Thyroid gland (tissue), 4 donors: ENCODE measurements at regions not wholly inside any gene's neighbourhood (a gene's known extent, or its start where the extent isn't known, plus 50 kb on each side); places are given as distances from the start of the nearest gene placed in this dataset.
"Not testable (repeated sequence)": the region's sequence is repeated elsewhere in the genome, so short reads cannot be mapped to it uniquely, and the experiment has no call there.

ENCODE experiments used
- DNase-seq, 2 donors: peaks; one replicate each; pipeline ENCODE4 v3.0.0-alpha.2; 2019
- H3K27ac ChIP-seq, 3 donors: fragments of 200-600 bp; sonication (generic); 1 replicate in 2 of 3; 2 replicates in 1 of 3; pipeline ENCODE4 v1.5.1; 2016 to 2019; ENCODE audit warnings: mild to moderate bottlenecking in 1 of 3, moderate library complexity in 1 of 3
- H3K27me3 ChIP-seq: fragments of 200-600 bp; sonication (generic); one replicate; pipeline ENCODE4 v1.5.1; 2019
- H3K36me3 ChIP-seq, 2 donors: fragments of 200-600 bp; sonication (generic); one replicate each; pipeline ENCODE4 v1.5.1; 2016 to 2019
- H3K4me1 ChIP-seq, 2 donors: fragments of 200-600 bp; sonication (generic); one replicate each; pipeline ENCODE4 v1.5.1; 2017 to 2019
- H3K4me3 ChIP-seq, 3 donors: fragments of 200-600 bp; sonication (generic); replicated peaks in 1 of 3; 1 replicate in 2 of 3; 2 replicates in 1 of 3; pipeline ENCODE4 v1.5.1; 2016; ENCODE audit warnings: mild to moderate bottlenecking in 1 of 3
- H3K9me3 ChIP-seq: fragments of 200-600 bp; sonication (generic); one replicate; pipeline ENCODE4 v1.5.1; 2017
- CTCF ChIP-seq, 6 experiments: fragments of 200-600 bp in 3 of 6; fragments of 450-650 bp in 3 of 6; sonication (generic) in 3 of 6; IDR thresholded peaks; one replicate each; pipeline ENCODE4 v1.5.1; 2016 to 2019; ENCODE audit warnings: antibody characterized with exemption in 6 of 6, mild to moderate bottlenecking in 2 of 6, inconsistent platforms in 1 of 6, moderate library complexity in 1 of 6
- POLR2A ChIP-seq, 2 donors: fragments of 450-650 bp; IDR thresholded peaks; one replicate each; pipeline ENCODE4 v1.6.1; 2017; ENCODE audit warnings: antibody characterized with exemption in 2 of 2, mild to moderate bottlenecking in 2 of 2, moderate library complexity in 1 of 2
- WGBS, 2 donors: methylation state at CpG; one replicate each; pipeline ENCODE4 v1.1.5; 2017; 5-methylcytosine and 5-hydroxymethylcytosine counted together
- intact Hi-C: fragments of 100-400 bp; cut with DNase I; formaldehyde crosslinking; loops from one replicate; pipeline ENCODE4 v1.15.1; 2023

GRCh38 chr12:24359418-24359817 is 409.9 kb upstream of the SOX5 start:
- intact Hi-C loops: no loop called here
- H3K9me3 ChIP-seq: no peaks in the 10 kb centered on the region
- no peak overlapping the region for H3K27ac ChIP-seq
- no peaks in the 10 kb centered on the region for H3K27me3 ChIP-seq
- no peak for DNase-seq
- no peak overlapping the region for H3K4me3 ChIP-seq
- TF ChIP-seq CTCF (IDR thresholded peaks at IDR 0.05): no peak
- TF ChIP-seq POLR2A (IDR thresholded peaks at IDR 0.05): no peak
- WGBS, 2 donors: 84 to 92% methylated on average over 1 of the region's 1 CpG
- H3K4me1 ChIP-seq: no peaks in the 10 kb centered on the region
- H3K36me3 ChIP-seq: no peaks in the 10 kb centered on the region

- Histone ChIP-seq H3K27ac (no peak overlapping the region), H3K27me3 (no peaks in the 10 kb centered on the region), H3K36me3 (no peaks in the 10 kb centered on the region), H3K9me3 (no peaks in the 10 kb centered on the region), H3K4me3 (no peak overlapping the region), H3K4me1 (no peaks in the 10 kb centered on the region)
- TF ChIP-seq POLR2A (IDR thresholded peaks at IDR 0.05) (no peak), CTCF (IDR thresholded peaks at IDR 0.05) (no peak)
- WGBS, 2 donors: 88 to 97% methylated on average over 3 of the region's 3 CpGs
- no peak for DNase-seq
- intact Hi-C loops: no loop called here
Measured at GRCh38 chr12:24356240-24356804, 406.9 kb upstream of the SOX5 start.

- H3K27me3 ChIP-seq: no peaks in the 10 kb centered on the region
- WGBS, 2 donors: 94 to 96% methylated on average over 5 of the region's 5 CpGs
- H3K4me1 ChIP-seq: no peaks in the 10 kb centered on the region
- TF ChIP-seq POLR2A (IDR thresholded peaks at IDR 0.05): no peak
- no peak for TF ChIP-seq CTCF (IDR thresholded peaks at IDR 0.05)
- no peak overlapping the region for H3K27ac ChIP-seq
- DNase-seq: no peak
- intact Hi-C loops: no loop called here
- H3K36me3 ChIP-seq: no peaks in the 10 kb centered on the region
- no peak overlapping the region for H3K4me3 ChIP-seq
- no peaks in the 10 kb centered on the region for H3K9me3 ChIP-seq
Measured at GRCh38 chr12:24352363-24352762, 402.9 kb upstream of the SOX5 start.

GRCh38 chr12:24349051-24349799 is 399.8 kb upstream of the SOX5 start:
- Histone ChIP-seq H3K27me3 (no peaks in the 10 kb centered on the region), H3K9me3 (no peaks in the 10 kb centered on the region), H3K27ac (no peak overlapping the region), H3K4me1 (no peaks in the 10 kb centered on the region), H3K36me3 (no peaks in the 10 kb centered on the region), H3K4me3 (no peak overlapping the region)
- 95% methylated on average over 4 of the region's 4 CpGs for WGBS, 2 donors
- DNase-seq: no peak
- intact Hi-C loops: no loop called here
- TF ChIP-seq POLR2A (IDR thresholded peaks at IDR 0.05) (no peak), CTCF (IDR thresholded peaks at IDR 0.05) (no peak)

- H3K4me1 ChIP-seq, H3K27ac ChIP-seq, H3K9me3 ChIP-seq, intact Hi-C loops, DNase-seq, H3K36me3 ChIP-seq, H3K4me3 ChIP-seq, H3K27me3 ChIP-seq: not testable (repeated sequence)
- 85 to 86% methylated on average over 5 of the region's 5 CpGs for WGBS, 2 donors
Measured at GRCh38 chr12:24348180-24348579, 398.7 kb upstream of the SOX5 start.
